Astrocyte of the cerebellum (primary cell): ENCODE measurements at regions not wholly inside any gene's neighbourhood (a gene's known extent, or its start where the extent isn't known, plus 50 kb on each side); places are given as distances from the start of the nearest gene placed in this dataset.
"Not testable (repeated sequence)": the region's sequence is repeated elsewhere in the genome, so short reads cannot be mapped to it uniquely, and the experiment has no call there.

ENCODE experiments used
- DNase-seq: peaks from one replicate; pipeline ENCODE4 v3.0.0-alpha.2; 2011; ENCODE audit warnings: low read depth
- H3K4me3 ChIP-seq: 2 replicates; pipeline ENCODE4 v1.5.1; 2011; ENCODE audit warnings: mild to moderate bottlenecking, low read depth, low read length, moderate library complexity
- in situ Hi-C: cut with HindIII; loops from 2 replicates; pipeline ENCODE4 v1.10.0; 2017; ENCODE audit warnings: low sequenced_read_pairs
- TF ChIP-seq, protein P1 (sequence below): IDR thresholded peaks from 2 replicates; pipeline ENCODE4 v1.5.1; 2012; ENCODE audit warnings: low read length, low read depth, moderate library complexity, mild to moderate bottlenecking; ENCODE audit errors: missing control alignments

DNA sequence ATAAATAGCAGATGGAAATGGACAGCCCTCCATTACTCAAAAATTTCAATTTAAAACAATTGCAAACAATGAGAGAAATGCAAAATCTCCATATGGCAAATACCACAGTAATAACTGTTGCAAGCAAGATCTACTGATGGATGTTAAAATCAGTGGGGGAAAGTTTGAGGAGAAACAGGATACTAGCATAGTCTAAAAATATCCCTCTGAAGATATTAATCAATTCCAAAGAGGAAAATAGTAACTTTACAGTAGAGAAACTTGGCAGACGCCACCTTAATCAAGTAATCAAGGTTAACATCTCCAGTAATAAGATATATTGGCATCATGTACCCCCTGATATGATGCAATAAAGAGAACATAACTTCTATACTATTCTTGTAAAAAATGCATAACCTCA lies 344.8 kb downstream of the ZNF674 start:
- DNase-seq = no peak
- H3K4me3 ChIP-seq = no peak overlapping the region
- in situ Hi-C loops = no loop called here
- TF ChIP-seq, protein P1, sequence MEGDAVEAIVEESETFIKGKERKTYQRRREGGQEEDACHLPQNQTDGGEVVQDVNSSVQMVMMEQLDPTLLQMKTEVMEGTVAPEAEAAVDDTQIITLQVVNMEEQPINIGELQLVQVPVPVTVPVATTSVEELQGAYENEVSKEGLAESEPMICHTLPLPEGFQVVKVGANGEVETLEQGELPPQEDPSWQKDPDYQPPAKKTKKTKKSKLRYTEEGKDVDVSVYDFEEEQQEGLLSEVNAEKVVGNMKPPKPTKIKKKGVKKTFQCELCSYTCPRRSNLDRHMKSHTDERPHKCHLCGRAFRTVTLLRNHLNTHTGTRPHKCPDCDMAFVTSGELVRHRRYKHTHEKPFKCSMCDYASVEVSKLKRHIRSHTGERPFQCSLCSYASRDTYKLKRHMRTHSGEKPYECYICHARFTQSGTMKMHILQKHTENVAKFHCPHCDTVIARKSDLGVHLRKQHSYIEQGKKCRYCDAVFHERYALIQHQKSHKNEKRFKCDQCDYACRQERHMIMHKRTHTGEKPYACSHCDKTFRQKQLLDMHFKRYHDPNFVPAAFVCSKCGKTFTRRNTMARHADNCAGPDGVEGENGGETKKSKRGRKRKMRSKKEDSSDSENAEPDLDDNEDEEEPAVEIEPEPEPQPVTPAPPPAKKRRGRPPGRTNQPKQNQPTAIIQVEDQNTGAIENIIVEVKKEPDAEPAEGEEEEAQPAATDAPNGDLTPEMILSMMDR = no peak

- TF ChIP-seq, protein P1 = no peak
- in situ Hi-C loops = no loop called here
- no peak overlapping the region for H3K4me3 ChIP-seq
- DNase-seq = no peak
These were observed 346.4 kb downstream of the ZNF674 start for GRCh38 chrX:46198858-46199257.

- in situ Hi-C loops, DNase-seq, H3K4me3 ChIP-seq: not testable (repeated sequence)
These were observed 358.5 kb downstream of the ZNF674 start for GRCh38 chrX:46186811-46187106.

DNA sequence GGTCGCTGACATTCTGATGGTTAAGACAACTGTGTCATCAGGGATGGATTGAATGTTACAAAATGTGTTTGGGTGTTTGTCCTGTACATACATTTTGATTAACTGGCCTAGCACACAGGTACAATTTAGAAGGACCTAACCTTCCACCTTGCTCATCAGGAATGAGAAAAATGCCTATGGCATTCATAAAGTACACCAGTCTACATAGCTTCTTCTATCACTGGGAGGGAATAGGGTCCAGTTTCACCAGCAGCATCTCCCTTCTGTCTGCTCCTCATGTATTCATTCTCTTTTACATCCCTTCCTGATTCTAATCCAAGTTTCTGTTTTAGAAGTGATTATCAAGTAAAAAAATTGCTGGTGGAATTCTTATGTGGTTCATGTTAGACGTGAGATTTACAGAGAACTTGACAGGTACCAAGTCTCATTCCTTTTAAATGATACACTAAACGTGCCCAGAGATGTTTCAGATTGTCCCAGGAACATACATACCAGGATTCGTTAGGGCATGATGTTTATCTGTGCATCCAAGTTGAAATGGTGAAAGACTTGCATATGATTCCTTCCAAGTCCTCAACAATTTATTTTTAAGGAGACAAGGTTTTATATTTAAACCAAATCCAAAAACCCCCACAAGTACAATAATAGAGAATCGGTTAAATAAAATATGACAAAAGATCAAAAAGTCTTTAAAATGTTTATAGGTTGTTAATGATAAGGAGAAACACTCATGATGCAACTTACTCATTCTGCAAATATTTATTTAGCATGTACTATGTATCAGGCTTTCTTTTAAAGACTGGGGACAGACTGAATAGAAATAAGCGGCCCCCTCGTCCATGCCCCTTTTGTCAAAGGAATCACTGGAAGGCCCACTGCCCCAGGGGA lies 359.1 kb downstream of the ZNF674 start:
- H3K4me3 ChIP-seq = no peak overlapping the region
- TF ChIP-seq, protein P1 = no peak
- in situ Hi-C loops = no loop called here
- DNase-seq = no peak

- in situ Hi-C loops = no loop called here
- TF ChIP-seq, protein P1 = no peak
- H3K4me3 ChIP-seq = no peak overlapping the region
- no peak for DNase-seq
These were observed 360.5 kb downstream of the ZNF674 start for GRCh38 chrX:46184749-46185148.

- no peak overlapping the region for H3K4me3 ChIP-seq
- DNase-seq = peak; percentile 94
- TF ChIP-seq, protein P1 = peak; percentile 4
- in situ Hi-C loops = no loop called here
These were observed 364.9 kb downstream of the ZNF674 start for GRCh38 chrX:46180258-46180687.

GRCh38 chrX:46179748-46180147 lies 365.5 kb downstream of the ZNF674 start:
- TF ChIP-seq, protein P1 = no peak
- in situ Hi-C loops = no loop called here
- no peak for DNase-seq
- H3K4me3 ChIP-seq = no peak overlapping the region
